KBM-7 (cell line): ENCODE measurements at regions not wholly inside any gene's neighbourhood (a gene's known extent, or its start where the extent isn't known, plus 50 kb on each side); places are given as distances from the start of the nearest gene placed in this dataset.
A peak's percentile ranks its signal among the peaks of the same experiment; 100 is the strongest.

Source experiments
- DNase-seq: peaks from one replicate; pipeline ENCODE4 v3.0.0-alpha.2; 2015
- in situ Hi-C: fragments of 300-500 bp; cut with MboI; formaldehyde crosslinking; loops from 2 replicates; pipeline ENCODE4 v1.14.3; 2020; ENCODE audit warnings: low sequenced_read_pairs, low pct_unique_long_range_greater_than_20kb, mixed read lengths

- in situ Hi-C loops, result no loop called here
Measured at GRCh38 chr1:235013512-235013911, 115.1 kb downstream of the TOMM20 start.

GRCh38 chr1:235012436-235013210 is 116.0 kb downstream of the TOMM20 start:
- in situ Hi-C loops, result no loop called here
- DNase-seq, result no peak

More at GRCh38 chr1:235013512-235013911, 115.1 kb downstream of the TOMM20 start:
- peak; percentile 46 for DNase-seq

- in situ Hi-C loops, result no loop called here
- DNase-seq, result peak; percentile 98
Measured at GRCh38 chr1:235011599-235012435, 116.8 kb downstream of the TOMM20 start.

GRCh38 chr1:235011064-235011598 is 117.5 kb downstream of the TOMM20 start:
- in situ Hi-C loops, result no loop called here

GRCh38 chr1:235009561-235010306 is 118.9 kb downstream of the TOMM20 start:
- DNase-seq, result no peak
- in situ Hi-C loops, result no loop called here

More at GRCh38 chr1:235011064-235011598, 117.5 kb downstream of the TOMM20 start:
- DNase-seq, result no peak

DNA sequence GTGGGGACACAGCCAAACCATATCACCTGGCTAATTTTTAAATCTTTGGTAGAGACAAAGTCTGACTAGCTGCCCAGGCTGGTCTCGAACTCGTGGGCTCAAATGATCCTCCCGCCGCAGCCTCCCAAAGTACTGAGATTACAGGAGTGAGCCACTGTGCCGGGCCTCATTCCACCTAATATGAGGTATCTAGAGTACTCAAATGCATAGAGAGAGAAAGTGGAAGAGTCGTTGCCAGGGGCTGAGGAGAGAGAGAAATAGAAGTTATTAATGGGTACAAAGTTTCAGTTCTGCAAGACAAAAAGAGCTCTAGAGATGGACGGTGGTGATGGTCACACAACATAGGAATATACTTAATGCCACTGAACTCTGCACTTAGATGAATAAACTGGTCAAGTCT is 119.6 kb downstream of the TOMM20 start:
- in situ Hi-C loops, result no loop called here
- no peak for DNase-seq

- DNase-seq, result no peak
- in situ Hi-C loops, result no loop called here
Measured at GRCh38 chr1:235008239-235008638, 120.4 kb downstream of the TOMM20 start.

- in situ Hi-C loops, result no loop called here
- no peak for DNase-seq
Measured at GRCh38 chr1:235006816-235007215, 121.8 kb downstream of the TOMM20 start.

DNA sequence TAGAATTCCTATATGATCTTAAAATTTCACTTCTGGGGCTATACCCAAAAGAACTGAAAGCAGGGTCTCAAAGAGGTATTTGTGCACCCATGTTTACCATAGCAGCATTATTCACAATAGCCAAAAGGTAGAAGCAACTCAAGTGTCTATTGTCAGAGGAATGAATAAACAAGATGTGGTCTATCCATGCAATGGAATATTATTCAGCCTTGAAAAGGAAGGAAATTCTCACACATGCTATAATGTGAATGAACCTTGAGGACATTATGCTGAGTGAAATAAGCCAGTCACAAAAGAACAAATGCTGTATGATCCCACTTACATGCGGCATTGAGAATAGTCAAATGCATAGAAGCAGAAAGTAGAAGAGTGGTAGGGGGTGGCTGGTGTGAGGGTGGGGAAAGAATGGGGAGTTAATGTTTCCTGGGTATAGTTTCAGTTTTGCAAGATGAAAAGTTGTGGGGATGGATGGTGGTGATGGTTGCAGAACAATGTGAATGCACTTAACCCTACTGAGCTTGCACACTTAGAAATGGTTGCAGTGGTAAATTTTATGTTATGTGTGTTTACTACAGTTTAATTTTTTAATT is 122.4 kb downstream of the TOMM20 start:
- in situ Hi-C loops, result no loop called here
- DNase-seq, result no peak

- no peak for DNase-seq
- in situ Hi-C loops, result no loop called here
Measured at GRCh38 chr1:235004840-235005391, 123.7 kb downstream of the TOMM20 start.

DNA sequence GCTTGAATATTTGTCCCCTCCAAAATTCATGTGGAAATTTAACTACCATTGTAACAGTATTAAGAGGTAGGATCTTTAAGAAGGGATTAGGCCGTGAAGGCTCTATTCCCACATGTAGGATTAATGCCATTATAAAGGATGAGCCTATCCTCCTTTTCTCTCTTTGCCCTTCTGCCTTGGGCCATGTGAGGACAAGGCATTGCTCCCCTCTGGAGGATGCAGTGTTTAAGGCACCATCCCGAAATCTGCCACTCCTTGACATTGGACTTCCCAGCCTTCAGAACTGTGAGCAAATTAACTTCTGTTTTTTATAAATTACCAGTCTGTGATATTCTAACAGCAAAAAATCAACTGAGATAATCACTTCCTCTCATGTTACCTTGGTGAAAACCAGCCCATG is 124.4 kb downstream of the TOMM20 start:
- DNase-seq, result no peak
- in situ Hi-C loops, result no loop called here

DNA sequence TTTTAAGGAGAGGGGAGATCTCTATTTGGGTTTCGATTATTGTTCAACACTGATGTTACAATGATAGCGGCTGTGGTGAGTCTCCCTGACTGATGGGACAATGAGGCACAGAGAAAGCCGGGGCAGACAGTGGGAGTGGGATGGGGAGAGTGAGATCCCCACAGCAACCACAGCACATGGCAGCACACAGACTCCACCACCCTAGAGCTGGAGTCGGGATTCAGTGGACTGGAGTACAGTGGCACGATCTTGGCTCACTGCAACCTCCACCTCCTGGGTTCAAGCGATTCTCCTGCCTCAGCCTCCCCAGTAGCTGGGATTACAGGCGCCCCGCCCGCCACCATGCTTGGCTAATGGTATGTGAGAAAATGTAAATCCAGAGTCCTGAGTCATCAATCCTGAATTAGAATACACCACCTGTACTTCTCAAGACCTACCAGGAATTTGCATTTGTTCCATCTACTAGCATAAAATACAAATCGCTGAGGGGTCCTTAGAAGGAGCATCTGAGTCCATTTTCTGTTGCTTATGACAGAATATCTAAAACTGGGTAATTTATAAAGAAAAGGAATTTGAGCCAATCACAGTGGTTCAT is 125.8 kb downstream of the TOMM20 start:
- in situ Hi-C loops, result no loop called here
- DNase-seq, result no peak

DNA sequence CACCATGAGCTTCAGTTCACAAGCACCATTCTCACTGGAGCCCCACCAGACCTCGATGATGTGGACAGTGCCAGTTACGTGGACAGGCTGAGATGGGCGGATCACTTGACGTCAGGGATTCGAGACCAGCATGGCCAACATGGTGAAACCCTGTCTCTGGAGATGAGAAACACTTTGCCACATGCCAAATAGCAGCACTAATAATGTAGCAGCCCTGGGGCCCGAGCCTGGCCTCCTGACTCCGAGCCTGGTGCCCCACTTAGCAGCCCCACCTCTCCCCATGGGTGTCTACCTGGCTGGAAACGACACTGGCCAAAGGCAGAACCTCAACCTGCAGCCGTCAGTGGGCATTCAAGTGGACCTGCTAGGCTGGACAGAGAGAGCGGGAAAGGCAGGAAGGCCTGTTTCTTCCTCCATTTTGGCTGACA is 129.1 kb downstream of the TOMM20 start:
- in situ Hi-C loops, result no loop called here
- DNase-seq, result no peak

GRCh38 chr1:234997896-234998741 is 130.5 kb downstream of the TOMM20 start:
- no peak for DNase-seq
- in situ Hi-C loops, result no loop called here

DNA sequence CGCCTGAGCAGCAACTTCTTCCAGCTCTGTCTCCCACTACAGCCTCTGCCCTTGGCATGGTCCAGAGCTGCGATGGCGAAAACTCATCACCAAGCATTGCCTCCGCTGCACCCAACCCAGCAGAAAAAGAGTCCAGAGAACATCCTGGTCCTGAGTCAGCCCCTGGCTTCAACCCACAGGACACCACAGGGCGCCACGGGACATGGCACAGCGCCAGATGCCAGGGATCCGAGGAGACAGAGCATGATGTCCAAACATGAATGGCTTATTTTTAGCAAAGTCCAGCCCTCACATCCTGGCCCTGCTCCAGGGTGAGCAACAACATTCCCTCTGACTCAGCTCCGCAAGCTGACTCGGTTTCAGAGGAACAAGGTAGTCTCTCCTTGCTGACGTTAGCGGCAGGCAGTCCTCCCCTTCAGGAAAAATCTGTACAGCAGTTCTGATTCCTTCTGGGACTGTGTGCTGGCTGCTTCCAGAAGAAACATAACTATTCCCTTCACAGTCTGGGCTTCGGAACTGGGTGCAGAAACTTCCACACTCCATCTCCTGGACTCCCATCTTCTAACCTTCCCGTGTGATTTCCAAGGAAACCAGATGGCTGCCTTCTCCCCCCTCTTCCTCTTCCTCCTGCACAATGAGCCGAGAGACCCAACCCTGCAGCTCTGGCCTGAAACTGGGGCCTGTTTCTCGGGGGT is 131.3 kb downstream of the TOMM20 start:
- in situ Hi-C loops, result no loop called here
- DNase-seq, result no peak

DNA sequence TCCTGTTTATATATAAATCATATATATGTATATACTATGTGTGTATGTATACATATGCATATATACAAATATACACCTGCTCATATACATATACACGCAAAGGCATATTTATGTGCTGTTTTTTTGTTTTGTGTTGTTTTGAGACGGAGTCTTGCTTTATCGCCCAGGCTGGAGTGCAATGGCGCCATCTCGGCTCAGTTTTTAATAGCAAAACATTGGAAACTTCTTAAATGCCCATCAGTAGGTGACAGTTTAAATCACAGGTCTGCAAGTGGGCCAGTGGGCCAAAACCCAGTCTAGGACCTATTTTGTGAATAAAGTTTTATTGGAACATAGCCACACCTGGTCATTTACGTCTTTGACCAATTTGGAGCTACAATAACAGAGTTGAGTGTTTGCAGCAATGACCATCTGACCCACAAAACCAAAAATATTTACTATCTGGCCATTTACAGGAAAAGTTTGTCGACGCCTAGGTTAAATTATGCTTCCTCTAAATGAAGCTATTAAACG is 132.3 kb downstream of the TOMM20 start:
- no peak for DNase-seq

More for the DNA sequence above, 132.3 kb downstream of the TOMM20 start:
- in situ Hi-C loops, result no loop called here
